B cell (primary cell): ENCODE measurements at regions not wholly inside any gene's neighbourhood (a gene's known extent, or its start where the extent isn't known, plus 50 kb on each side); places are given as distances from the start of the nearest gene placed in this dataset.

ENCODE experiments used
- EZH2 ChIP-seq: IDR thresholded peaks from 2 replicates; pipeline ENCODE4 v1.6.1; 2012; ENCODE audit warnings: borderline replicate concordance, low read depth, mild to moderate bottlenecking, moderate library complexity, low read length; ENCODE audit not compliant: insufficient read depth, poor library complexity, severe bottlenecking
- TF ChIP-seq, protein P1 (sequence below): fragments of 200-600 bp; IDR thresholded peaks from one replicate; pipeline ENCODE4 v1.8.0; 2022; ENCODE audit warnings: antibody characterized with exemption, mild to moderate bottlenecking

- TF ChIP-seq, protein P1, sequence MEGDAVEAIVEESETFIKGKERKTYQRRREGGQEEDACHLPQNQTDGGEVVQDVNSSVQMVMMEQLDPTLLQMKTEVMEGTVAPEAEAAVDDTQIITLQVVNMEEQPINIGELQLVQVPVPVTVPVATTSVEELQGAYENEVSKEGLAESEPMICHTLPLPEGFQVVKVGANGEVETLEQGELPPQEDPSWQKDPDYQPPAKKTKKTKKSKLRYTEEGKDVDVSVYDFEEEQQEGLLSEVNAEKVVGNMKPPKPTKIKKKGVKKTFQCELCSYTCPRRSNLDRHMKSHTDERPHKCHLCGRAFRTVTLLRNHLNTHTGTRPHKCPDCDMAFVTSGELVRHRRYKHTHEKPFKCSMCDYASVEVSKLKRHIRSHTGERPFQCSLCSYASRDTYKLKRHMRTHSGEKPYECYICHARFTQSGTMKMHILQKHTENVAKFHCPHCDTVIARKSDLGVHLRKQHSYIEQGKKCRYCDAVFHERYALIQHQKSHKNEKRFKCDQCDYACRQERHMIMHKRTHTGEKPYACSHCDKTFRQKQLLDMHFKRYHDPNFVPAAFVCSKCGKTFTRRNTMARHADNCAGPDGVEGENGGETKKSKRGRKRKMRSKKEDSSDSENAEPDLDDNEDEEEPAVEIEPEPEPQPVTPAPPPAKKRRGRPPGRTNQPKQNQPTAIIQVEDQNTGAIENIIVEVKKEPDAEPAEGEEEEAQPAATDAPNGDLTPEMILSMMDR, result no peak
- no peak for TF ChIP-seq EZH2
These were observed 118.7 kb upstream of the PTPRG start for GRCh38 chr3:61442696-61443095.
